B cell (primary cell): ENCODE measurements at regions not wholly inside any gene's neighbourhood (a gene's known extent, or its start where the extent isn't known, plus 50 kb on each side); places are given as distances from the start of the nearest gene placed in this dataset.

ENCODE experiments used
- ATAC-seq: fragments of 200-7000 bp; cut with Tn5 transposase; one replicate; pipeline ENCODE4 v1.10.0; 2021; ENCODE audit warnings: low read depth, mild to moderate bottlenecking, moderate number of reproducible peaks, moderate library complexity
- CTCF ChIA-PET: fragments of 350-600 bp; sonication (Branson Sonifier 250); formaldehyde crosslinking; loops from one replicate; lab custom pipeline; 2021; ENCODE audit warnings: antibody characterized with exemption, inconsistent platforms; lab: Charles Lee
- POLR2A ChIA-PET: fragments of 350-600 bp; sonication (Branson Sonifier 250); formaldehyde crosslinking; loops from one replicate; lab custom pipeline; 2021; ENCODE audit warnings: antibody characterized with exemption; lab: Charles Lee
- DNase-seq: peaks from one replicate; pipeline ENCODE4 v3.0.0; 2013
- H2AFZ ChIP-seq: 2 replicates; pipeline ENCODE4 v1.6.1; 2012; ENCODE audit warnings: mild to moderate bottlenecking, low read depth, low read length; ENCODE audit not compliant: insufficient read depth, poor library complexity, severe bottlenecking
- H3K27ac ChIP-seq, 2 donors: 1 replicate in 1 of 2; 2 replicates in 1 of 2; pipeline ENCODE4 v1.5.1; 2012 to 2013; ENCODE audit warnings: low read length in 2 of 2, mild to moderate bottlenecking in 2 of 2, moderate library complexity in 1 of 2
- H3K27me3 ChIP-seq, 4 experiments: fragments of 200-600 bp in 1 of 4; sonication (generic) in 1 of 4; replicated peaks in 1 of 4; 1 replicate in 2 of 4; 2 replicates in 2 of 4; pipeline versions ENCODE4 v1.6.1 to v1.7.0; 2013 to 2016; ENCODE audit warnings: low read length in 3 of 4, mild to moderate bottlenecking in 2 of 4, mixed read lengths in 1 of 4, moderate library complexity in 1 of 4; ENCODE audit not compliant: insufficient read depth in 4 of 4, control insufficient read depth in 3 of 4; ENCODE audit errors: control extremely low read depth in 1 of 4
- H3K36me3 ChIP-seq, 2 experiments: replicated peaks in 1 of 2; 1 replicate in 1 of 2; 2 replicates in 1 of 2; pipeline versions ENCODE4 v1.6.1 to v1.7.1; 2013; ENCODE audit warnings: low read length in 1 of 2; ENCODE audit not compliant: insufficient read depth in 2 of 2, control insufficient read depth in 1 of 2; ENCODE audit errors: control extremely low read depth in 1 of 2, extremely low read depth in 1 of 2
- H3K4me1 ChIP-seq, 2 donors: fragments of 200-600 bp in 1 of 2; sonication (generic) in 1 of 2; 1 replicate in 1 of 2; 2 replicates in 1 of 2; pipeline versions ENCODE4 v1.5.1 to v1.6.1; 2013 to 2017; ENCODE audit warnings: low read length in 2 of 2; ENCODE audit not compliant: control insufficient read depth in 2 of 2, insufficient read depth in 2 of 2
- H3K4me2 ChIP-seq: replicated peaks from 2 replicates; pipeline ENCODE3; 2012; ENCODE audit warnings: mild to moderate bottlenecking, low read depth, low read length; ENCODE audit not compliant: poor library complexity, severe bottlenecking
- H3K4me3 ChIP-seq, 5 experiments: fragments of 200-600 bp in 1 of 5; sonication (generic) in 1 of 5; 1 replicate in 3 of 5; 2 replicates in 2 of 5; pipeline versions ENCODE4 v1.5.1 to v1.7.0; 2011 to 2016; ENCODE audit warnings: low read length in 4 of 5, mild to moderate bottlenecking in 4 of 5, low read depth in 2 of 5, control low read depth in 1 of 5, moderate library complexity in 1 of 5; ENCODE audit not compliant: insufficient read depth in 1 of 5; ENCODE audit errors: control extremely low read depth in 1 of 5, extremely low read depth in 1 of 5
- H3K79me2 ChIP-seq: fragments of 200-600 bp; sonication (generic); one replicate; pipeline ENCODE4 v1.6.0; 2016; ENCODE audit warnings: low read length; ENCODE audit not compliant: control insufficient read depth, insufficient read depth
- H3K9ac ChIP-seq: fragments of 200-600 bp; sonication (generic); 2 replicates; pipeline ENCODE4 v1.6.1; 2017; ENCODE audit warnings: mild to moderate bottlenecking, low read length, moderate library complexity
- H3K9me3 ChIP-seq, 3 donors: one replicate each; pipeline versions ENCODE4 v1.6.1 to v1.7.1; 2013; ENCODE audit warnings: low read length in 2 of 3; ENCODE audit not compliant: control insufficient read depth in 2 of 3, insufficient read depth in 1 of 3; ENCODE audit errors: control extremely low read depth in 1 of 3
- H4K20me1 ChIP-seq: 2 replicates; pipeline ENCODE4 v1.6.0; 2012; ENCODE audit warnings: mild to moderate bottlenecking, low read length; ENCODE audit not compliant: insufficient read depth, control insufficient read depth, poor library complexity, severe bottlenecking
- H3K27ac Mint-ChIP-seq: one replicate; pipeline ENCODE4 v1.8.0; 2021; ENCODE audit warnings: mixed read lengths
- H3K27me3 Mint-ChIP-seq: one replicate; pipeline ENCODE4 v1.8.0; 2021; ENCODE audit warnings: mixed read lengths
- H3K4me1 Mint-ChIP-seq: one replicate; pipeline ENCODE4 v1.8.0; 2021; ENCODE audit warnings: mixed read lengths
- H3K4me3 Mint-ChIP-seq: one replicate; pipeline ENCODE4 v1.8.0; 2021; ENCODE audit warnings: mixed read lengths
- H3K9me3 Mint-ChIP-seq: one replicate; pipeline ENCODE4 v1.8.0; 2022; ENCODE audit warnings: mixed read lengths; ENCODE audit not compliant: insufficient read depth
- EZH2 ChIP-seq: IDR thresholded peaks from 2 replicates; pipeline ENCODE4 v1.6.1; 2012; ENCODE audit warnings: borderline replicate concordance, low read depth, mild to moderate bottlenecking, moderate library complexity, low read length; ENCODE audit not compliant: insufficient read depth, poor library complexity, severe bottlenecking
- WGBS: methylation state at CpG from one replicate; pipeline ENCODE4 v1.1.5; 2013; ENCODE audit warnings: missing lambda C conversion rate; ENCODE audit not compliant: insufficient coverage; 5-methylcytosine and 5-hydroxymethylcytosine counted together
- intact Hi-C: fragments of 100-400 bp; cut with micrococcal nuclease; formaldehyde crosslinking; loops from one replicate; pipeline ENCODE4 v1.10.0; 2022
- TF ChIP-seq, protein P1 (sequence below): fragments of 200-600 bp; IDR thresholded peaks from one replicate; pipeline ENCODE4 v1.8.0; 2022; ENCODE audit warnings: antibody characterized with exemption, mild to moderate bottlenecking

DNA sequence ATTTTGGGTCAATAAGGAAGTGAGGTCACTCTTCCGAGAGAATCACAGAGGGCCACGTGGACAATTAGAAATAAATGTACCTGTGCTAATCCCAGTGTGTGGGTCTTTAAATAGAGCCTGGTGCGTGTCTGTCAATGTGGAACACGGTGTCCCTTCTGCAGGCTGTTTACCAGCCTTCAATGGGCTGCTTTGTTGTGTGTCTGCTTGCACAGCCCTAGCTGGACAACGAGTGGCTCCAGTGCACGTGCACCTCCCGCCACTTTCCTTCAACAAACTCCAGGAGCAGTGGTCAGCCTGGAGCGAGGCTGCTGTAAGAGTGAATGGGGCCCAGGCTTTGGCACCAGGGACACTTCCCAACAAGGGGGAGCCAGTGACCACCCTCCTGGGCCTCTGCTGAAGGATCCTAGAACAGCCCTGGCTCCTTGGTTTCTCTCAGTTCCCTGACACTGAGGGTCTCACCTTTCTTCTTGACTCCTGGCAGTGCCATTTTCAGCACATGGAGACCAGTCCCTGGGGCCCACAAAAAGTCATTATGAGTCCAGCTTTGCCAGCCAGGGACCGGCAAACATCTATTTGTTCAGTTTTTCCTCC, 76.1 kb downstream of the ISG20 start:
- ChIA-PET CTCF (interaction anchor here (0.6 kb wide), 1 partner anchor 23 kb away, joined by 3 read pairs; no protein-coding TSS in a partner anchor), POLR2A (no interaction called here)
- H3K4me1 ChIP-seq, result peaks cover 8 to 10% of the 10 kb centered on the region in 2 donors
- H3K9me3 ChIP-seq, result peaks cover 0 to 5% (median 0%) of the 10 kb centered on the region in 3 donors
- H3K36me3 ChIP-seq, result no peaks in the 10 kb centered on the region
- no peak overlapping the region for H3K4me2 ChIP-seq
- no peaks in the 10 kb centered on the region for H3K9me3 Mint-ChIP-seq
- ATAC-seq, result no peak
- no peak overlapping the region for H3K4me3 Mint-ChIP-seq
- DNase-seq, result no peak
- H3K27ac ChIP-seq, result no peak overlapping the region
- H3K4me3 ChIP-seq, result no peak overlapping the region
- TF ChIP-seq, protein P1, sequence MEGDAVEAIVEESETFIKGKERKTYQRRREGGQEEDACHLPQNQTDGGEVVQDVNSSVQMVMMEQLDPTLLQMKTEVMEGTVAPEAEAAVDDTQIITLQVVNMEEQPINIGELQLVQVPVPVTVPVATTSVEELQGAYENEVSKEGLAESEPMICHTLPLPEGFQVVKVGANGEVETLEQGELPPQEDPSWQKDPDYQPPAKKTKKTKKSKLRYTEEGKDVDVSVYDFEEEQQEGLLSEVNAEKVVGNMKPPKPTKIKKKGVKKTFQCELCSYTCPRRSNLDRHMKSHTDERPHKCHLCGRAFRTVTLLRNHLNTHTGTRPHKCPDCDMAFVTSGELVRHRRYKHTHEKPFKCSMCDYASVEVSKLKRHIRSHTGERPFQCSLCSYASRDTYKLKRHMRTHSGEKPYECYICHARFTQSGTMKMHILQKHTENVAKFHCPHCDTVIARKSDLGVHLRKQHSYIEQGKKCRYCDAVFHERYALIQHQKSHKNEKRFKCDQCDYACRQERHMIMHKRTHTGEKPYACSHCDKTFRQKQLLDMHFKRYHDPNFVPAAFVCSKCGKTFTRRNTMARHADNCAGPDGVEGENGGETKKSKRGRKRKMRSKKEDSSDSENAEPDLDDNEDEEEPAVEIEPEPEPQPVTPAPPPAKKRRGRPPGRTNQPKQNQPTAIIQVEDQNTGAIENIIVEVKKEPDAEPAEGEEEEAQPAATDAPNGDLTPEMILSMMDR, result no peak
- no peak for TF ChIP-seq EZH2
- no peaks in the 10 kb centered on the region for H4K20me1 ChIP-seq
- intact Hi-C loops, result no loop called here
- H3K79me2 ChIP-seq, result no peaks in the 10 kb centered on the region
- no peak overlapping the region for H3K9ac ChIP-seq
- H2AFZ ChIP-seq, result no peak overlapping the region
- peaks cover 0 to 12% (median 0%) of the 10 kb centered on the region in 4 experiments for H3K27me3 ChIP-seq
- peaks cover 11% of the 10 kb centered on the region for H3K4me1 Mint-ChIP-seq
- peaks cover 35% of the 10 kb centered on the region for H3K27me3 Mint-ChIP-seq
- no peak overlapping the region for H3K27ac Mint-ChIP-seq
- 90% methylated on average over 9 of the region's 9 CpGs for WGBS

DNA sequence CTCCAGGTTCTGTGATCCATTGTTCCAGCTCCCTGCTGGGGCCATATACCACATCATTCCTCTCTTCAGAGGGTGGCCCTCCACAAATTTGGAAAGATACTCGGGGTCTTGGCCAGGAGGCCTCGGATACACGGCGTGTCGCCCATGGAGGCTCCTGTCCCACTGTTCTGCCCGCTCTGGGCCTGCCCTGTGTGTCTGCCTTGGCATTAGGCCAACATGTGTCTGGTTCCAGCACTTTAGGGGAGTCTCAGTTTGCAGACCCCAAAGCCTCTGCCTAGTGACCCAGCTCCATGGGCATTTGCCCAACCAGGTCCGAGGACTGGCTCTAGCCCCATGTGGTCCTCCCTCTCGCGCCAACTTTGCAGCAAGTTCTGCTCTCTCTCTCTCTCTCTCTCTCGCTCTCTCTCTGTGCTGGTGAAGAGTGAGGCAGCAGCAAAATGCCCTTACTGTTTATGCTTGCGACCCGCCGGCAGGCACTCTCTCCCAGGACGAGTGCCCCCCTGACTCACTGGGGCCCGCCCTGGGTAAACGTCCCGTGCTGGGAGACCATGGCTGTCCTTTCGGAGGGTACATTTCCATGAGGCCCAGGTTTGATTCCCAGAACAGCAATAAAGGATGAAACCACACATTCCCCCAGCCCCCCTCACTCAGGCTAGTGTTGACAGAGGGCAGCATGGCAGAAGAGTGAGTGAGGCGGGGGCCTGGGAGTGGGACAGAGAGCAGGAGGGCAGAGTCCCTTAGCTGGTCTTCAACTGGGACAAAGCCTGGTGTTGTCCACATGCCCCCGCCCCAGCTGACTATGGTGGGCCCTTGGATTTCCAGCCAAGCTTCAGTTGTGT, 77.9 kb downstream of the ISG20 start:
- Histone ChIP-seq H3K4me2 (no peak overlapping the region), H3K9ac (no peak overlapping the region), H3K9me3 (peaks cover 0 to 5% (median 0%) of the 10 kb centered on the region in 3 donors), H3K79me2 (no peaks in the 10 kb centered on the region), H3K36me3 (no peaks in the 10 kb centered on the region), H3K27me3 (peaks cover 0 to 7% (median 0%) of the 10 kb centered on the region in 4 experiments), H3K27ac (no peak overlapping the region), H3K4me3 (no peak overlapping the region), H2AFZ (no peak overlapping the region), H3K4me1 (peaks cover 12 to 16% of the 10 kb centered on the region in 2 donors), H4K20me1 (no peaks in the 10 kb centered on the region)
- 92% methylated on average over 18 of the region's 20 CpGs for WGBS
- ATAC-seq, result no peak
- intact Hi-C loops, result no loop called here
- CTCF ChIA-PET, result no interaction called here
- Mint-ChIP-seq H3K4me1 (peaks cover 16% of the 10 kb centered on the region), H3K27ac (no peak overlapping the region), H3K9me3 (no peaks in the 10 kb centered on the region), H3K27me3 (peaks cover 24% of the 10 kb centered on the region), H3K4me3 (no peak overlapping the region)
- no peak for DNase-seq
- POLR2A ChIA-PET, result no interaction called here
- TF ChIP-seq EZH2, result no peak
- TF ChIP-seq, protein P1, result no peak
